ENCODE measurements at regions not wholly inside any gene's neighbourhood (a gene's known extent, or its start where the extent isn't known, plus 50 kb on each side); places are given as distances from the start of the nearest gene placed in this dataset.
"Not testable (repeated sequence)": the region's sequence is repeated elsewhere in the genome, so short reads cannot be mapped to it uniquely, and the experiment has no call there.

GRCh38 chr11:12058425-12059115 is 50.1 kb upstream of the DKK3 start:
- intact Hi-C loops (cut with DNase I): loop anchor here (5.0 kb wide), 1 partner anchor 179 kb away; no protein-coding TSS in a partner anchor
- Histone ChIP-seq H3K4me1 (peaks cover 0 to 6% of the 10 kb centered on the region in 2 donors), H3K9me3 (no peaks in the 10 kb centered on the region), H3K27ac (no peak overlapping the region), H3K4me3 (replicated peaks in 1 of 3) (no peak overlapping the region), H3K36me3 (no peaks in the 10 kb centered on the region), H3K27me3 (no peaks in the 10 kb centered on the region)
- 81 to 88% methylated on average over 14 of the region's 14 CpGs for WGBS, 2 donors
- TF ChIP-seq CTCF (IDR thresholded peaks at IDR 0.05) (no peak), POLR2A (IDR thresholded peaks at IDR 0.05) (no peak)
- DNase-seq: no peak

DNA sequence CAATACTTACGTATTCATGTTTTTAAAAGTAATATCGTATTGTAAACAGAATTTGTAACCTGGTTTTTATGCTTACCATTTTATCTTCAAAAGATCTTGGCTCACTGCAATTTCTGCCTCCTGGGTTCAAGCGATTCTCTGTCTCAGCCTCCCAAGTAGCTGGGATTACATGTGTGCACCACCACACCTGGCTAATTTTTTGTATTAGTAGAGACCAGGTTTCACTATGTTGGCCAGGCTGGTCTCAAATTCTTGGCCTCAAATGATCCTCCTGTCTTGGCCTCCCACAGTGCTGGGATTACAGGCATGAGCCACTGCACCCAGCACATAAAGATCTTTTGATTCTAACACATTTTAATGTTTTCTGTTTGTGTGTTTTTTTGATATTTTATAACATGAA is 50.7 kb upstream of the DKK3 start:
- intact Hi-C loops (cut with DNase I): loop anchor here (5.0 kb wide), 1 partner anchor 178 kb away; no protein-coding TSS in a partner anchor
- not testable (repeated sequence) for H3K27me3 ChIP-seq; DNase-seq; H3K9me3 ChIP-seq; H3K27ac ChIP-seq; H3K4me3 ChIP-seq (replicated peaks in 1 of 3); H3K4me1 ChIP-seq; H3K36me3 ChIP-seq
- WGBS, 2 donors: 98% methylated on average over 3 of the region's 3 CpGs

- no peak overlapping the region for H3K4me3 ChIP-seq (replicated peaks in 1 of 3)
- H3K36me3 ChIP-seq: no peaks in the 10 kb centered on the region
- no peak overlapping the region for H3K27ac ChIP-seq
- intact Hi-C loops (cut with DNase I): no loop called here
- H3K9me3 ChIP-seq: no peaks in the 10 kb centered on the region
- H3K27me3 ChIP-seq: no peaks in the 10 kb centered on the region
- no peak for DNase-seq
- TF ChIP-seq CTCF (IDR thresholded peaks at IDR 0.05) (no peak), POLR2A (IDR thresholded peaks at IDR 0.05) (no peak)
- no peaks in the 10 kb centered on the region for H3K4me1 ChIP-seq
- WGBS, 2 donors: 90 to 93% methylated on average over 4 of the region's 4 CpGs
These were observed 49.9 kb upstream of the MICAL2 start for GRCh38 chr11:12060385-12060985.
